Activated T-helper 2 cell treated with anti-CD3 and anti-CD28 coated beads, Interferon-gamma antibody, Interleukin-2, Interleukin-4, amounts not matched to agents 10 μg/mL and 5 μg/mL and 100 μg/mL, durations not matched to agents 14 hours and 24 hours and 36 hours (primary cell): ENCODE measurements at regions not wholly inside any gene's neighbourhood (a gene's known extent, or its start where the extent isn't known, plus 50 kb on each side); places are given as distances from the start of the nearest gene placed in this dataset.
"Not testable (repeated sequence)": the region's sequence is repeated elsewhere in the genome, so short reads cannot be mapped to it uniquely, and the experiment has no call there.

Experiments
- DNase-seq: peaks from one replicate; pipeline ENCODE4 v3.0.0; 2021; ENCODE audit warnings: low spot score
- H3K27ac Mint-ChIP-seq: one replicate; pipeline ENCODE4 v1.8.0; 2021; ENCODE audit warnings: mixed read lengths
- H3K27me3 Mint-ChIP-seq: one replicate; pipeline ENCODE4 v1.8.0; 2021; ENCODE audit warnings: low read depth, mixed read lengths
- H3K36me3 Mint-ChIP-seq: one replicate; pipeline ENCODE4 v1.8.0; 2021; ENCODE audit warnings: low read depth, mixed read lengths
- H3K4me1 Mint-ChIP-seq: one replicate; pipeline ENCODE4 v1.8.0; 2021; ENCODE audit warnings: low read depth, mixed read lengths
- H3K4me3 Mint-ChIP-seq: one replicate; pipeline ENCODE4 v1.8.0; 2021; ENCODE audit warnings: low read depth, mild to moderate bottlenecking, moderate library complexity, mixed read lengths
- H3K9me3 Mint-ChIP-seq: one replicate; pipeline ENCODE4 v1.8.0; 2021; ENCODE audit warnings: mixed read lengths
- intact Hi-C: fragments of 100-400 bp; cut with micrococcal nuclease; formaldehyde crosslinking; loops from one replicate; pipeline ENCODE4 v1.15.1; 2023

- no peak for DNase-seq
- no peaks in the 10 kb centered on the region for H3K36me3 Mint-ChIP-seq
- no peaks in the 10 kb centered on the region for H3K27me3 Mint-ChIP-seq
- no peaks in the 10 kb centered on the region for H3K9me3 Mint-ChIP-seq
- no peak overlapping the region for H3K4me3 Mint-ChIP-seq
- intact Hi-C loops: no loop called here
- H3K27ac Mint-ChIP-seq: no peak overlapping the region
- no peaks in the 10 kb centered on the region for H3K4me1 Mint-ChIP-seq
Measured at GRCh38 chr12:85441741-85442140, 161.7 kb downstream of the ALX1 start.

GRCh38 chr12:85445060-85445938 lies 165.3 kb downstream of the ALX1 start:
- Mint-ChIP-seq H3K36me3 (no peaks in the 10 kb centered on the region), H3K27ac (no peak overlapping the region), H3K4me1 (no peaks in the 10 kb centered on the region), H3K9me3 (no peaks in the 10 kb centered on the region), H3K27me3 (no peaks in the 10 kb centered on the region), H3K4me3 (no peak overlapping the region)
- intact Hi-C loops: no loop called here
- DNase-seq: no peak

- Mint-ChIP-seq H3K27ac (no peak overlapping the region), H3K36me3 (no peaks in the 10 kb centered on the region), H3K27me3 (no peaks in the 10 kb centered on the region), H3K9me3 (no peaks in the 10 kb centered on the region), H3K4me3 (no peak overlapping the region), H3K4me1 (no peaks in the 10 kb centered on the region)
- DNase-seq: no peak
- intact Hi-C loops: no loop called here
Measured at GRCh38 chr12:85448031-85448430, 168.0 kb downstream of the ALX1 start.

DNA sequence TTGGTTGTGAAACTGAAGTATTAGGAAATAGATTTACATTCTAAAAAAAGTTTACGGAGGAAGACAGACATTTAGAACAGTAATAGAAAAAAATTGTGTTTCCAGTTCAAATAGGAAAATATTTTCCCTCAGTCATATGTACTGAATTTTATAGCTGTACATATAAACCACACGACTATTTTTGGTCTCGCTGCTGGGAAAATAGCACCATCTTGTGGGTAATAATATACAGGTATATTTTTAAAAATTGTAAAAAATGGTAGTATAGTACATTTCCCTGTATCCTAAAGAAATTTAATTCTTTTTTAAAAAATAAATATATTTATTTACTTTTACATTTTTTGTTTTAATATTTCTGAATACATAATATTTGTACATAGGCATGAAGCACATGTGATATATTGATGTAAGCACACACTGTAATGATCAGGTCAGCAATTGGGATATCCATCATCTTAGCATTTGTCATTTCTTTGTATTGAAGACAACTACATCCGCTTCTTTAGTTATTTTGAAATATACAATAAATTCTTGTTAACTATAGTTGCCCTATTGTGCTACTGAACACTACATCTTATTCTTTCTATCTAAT lies 168.6 kb downstream of the ALX1 start:
- no peaks in the 10 kb centered on the region for H3K9me3 Mint-ChIP-seq
- intact Hi-C loops: no loop called here

GRCh38 chr12:85457016-85457415 lies 177.0 kb downstream of the ALX1 start:
- intact Hi-C loops: no loop called here
- H3K27me3 Mint-ChIP-seq: no peaks in the 10 kb centered on the region
- H3K27ac Mint-ChIP-seq: no peak overlapping the region
- no peaks in the 10 kb centered on the region for H3K36me3 Mint-ChIP-seq
- H3K4me3 Mint-ChIP-seq: no peak overlapping the region
- H3K4me1 Mint-ChIP-seq: no peaks in the 10 kb centered on the region
- DNase-seq: no peak
- H3K9me3 Mint-ChIP-seq: no peaks in the 10 kb centered on the region

More for the DNA sequence above, 168.6 kb downstream of the ALX1 start:
- Mint-ChIP-seq H3K27ac (no peak overlapping the region), H3K36me3 (no peaks in the 10 kb centered on the region), H3K27me3 (no peaks in the 10 kb centered on the region), H3K4me1 (no peaks in the 10 kb centered on the region), H3K4me3 (no peak overlapping the region)
- no peak for DNase-seq

- Mint-ChIP-seq H3K4me3 (no peak overlapping the region), H3K36me3 (no peaks in the 10 kb centered on the region), H3K9me3 (no peaks in the 10 kb centered on the region), H3K4me1 (no peaks in the 10 kb centered on the region), H3K27ac (no peak overlapping the region), H3K27me3 (peaks cover 3% of the 10 kb centered on the region)
- intact Hi-C loops: no loop called here
- no peak for DNase-seq
Measured at GRCh38 chr12:85461127-85461526, 181.1 kb downstream of the ALX1 start.

GRCh38 chr12:85462888-85463287 lies 182.9 kb downstream of the ALX1 start:
- H3K4me1 Mint-ChIP-seq: no peaks in the 10 kb centered on the region
- no peak overlapping the region for H3K4me3 Mint-ChIP-seq
- DNase-seq: no peak
- intact Hi-C loops: no loop called here
- H3K36me3 Mint-ChIP-seq: no peaks in the 10 kb centered on the region
- H3K27ac Mint-ChIP-seq: no peak overlapping the region
- no peaks in the 10 kb centered on the region for H3K9me3 Mint-ChIP-seq
- H3K27me3 Mint-ChIP-seq: peaks cover 3% of the 10 kb centered on the region

GRCh38 chr12:85466890-85467289 lies 186.9 kb downstream of the ALX1 start:
- peaks cover 17% of the 10 kb centered on the region for H3K4me1 Mint-ChIP-seq
- intact Hi-C loops: no loop called here
- DNase-seq: no peak
- H3K4me3 Mint-ChIP-seq: no peak overlapping the region
- peaks cover 12% of the 10 kb centered on the region for H3K27me3 Mint-ChIP-seq
- no peak overlapping the region for H3K27ac Mint-ChIP-seq
- H3K9me3 Mint-ChIP-seq: no peaks in the 10 kb centered on the region
- no peaks in the 10 kb centered on the region for H3K36me3 Mint-ChIP-seq

DNA sequence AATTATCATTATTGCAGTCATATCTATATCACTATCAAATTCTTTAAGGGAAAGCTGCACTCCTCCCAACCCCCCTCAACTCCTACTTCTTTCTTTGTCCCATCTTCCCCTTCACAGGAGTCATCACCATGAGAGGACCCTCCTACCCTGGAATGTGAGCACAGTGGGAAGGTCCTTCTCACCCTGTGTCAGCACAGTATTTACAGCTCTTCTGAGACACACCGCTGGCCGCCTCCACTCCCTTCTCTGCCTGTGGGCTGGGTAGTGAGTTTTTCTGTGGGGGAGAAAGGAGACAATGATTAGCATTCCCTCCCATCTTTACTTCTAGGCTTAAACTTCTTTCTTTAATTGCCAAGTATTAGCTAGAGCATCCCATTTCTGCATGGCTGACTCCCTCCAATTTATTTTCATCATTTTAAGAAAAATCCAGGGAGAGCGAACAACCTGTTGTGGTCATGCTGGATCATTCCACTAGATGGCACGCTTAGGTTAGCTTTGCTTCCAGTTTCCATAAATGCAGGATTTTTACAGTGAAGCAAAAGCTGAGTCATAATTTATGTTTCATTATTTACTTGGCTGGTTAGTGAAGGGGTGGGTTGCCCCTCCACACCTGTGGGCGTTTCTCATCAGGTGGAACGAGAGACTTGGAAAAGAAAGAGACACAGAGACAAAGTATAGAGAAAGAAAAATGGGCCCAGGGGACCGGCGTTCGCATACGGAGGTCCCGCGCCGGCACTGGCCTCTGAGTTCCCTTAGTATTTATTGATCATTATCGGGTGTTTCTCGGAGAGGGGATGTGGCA lies 188.5 kb downstream of the ALX1 start:
- peaks cover 17% of the 10 kb centered on the region for H3K4me1 Mint-ChIP-seq
- H3K27ac Mint-ChIP-seq: peak overlapping the region; percentile 48

DNA sequence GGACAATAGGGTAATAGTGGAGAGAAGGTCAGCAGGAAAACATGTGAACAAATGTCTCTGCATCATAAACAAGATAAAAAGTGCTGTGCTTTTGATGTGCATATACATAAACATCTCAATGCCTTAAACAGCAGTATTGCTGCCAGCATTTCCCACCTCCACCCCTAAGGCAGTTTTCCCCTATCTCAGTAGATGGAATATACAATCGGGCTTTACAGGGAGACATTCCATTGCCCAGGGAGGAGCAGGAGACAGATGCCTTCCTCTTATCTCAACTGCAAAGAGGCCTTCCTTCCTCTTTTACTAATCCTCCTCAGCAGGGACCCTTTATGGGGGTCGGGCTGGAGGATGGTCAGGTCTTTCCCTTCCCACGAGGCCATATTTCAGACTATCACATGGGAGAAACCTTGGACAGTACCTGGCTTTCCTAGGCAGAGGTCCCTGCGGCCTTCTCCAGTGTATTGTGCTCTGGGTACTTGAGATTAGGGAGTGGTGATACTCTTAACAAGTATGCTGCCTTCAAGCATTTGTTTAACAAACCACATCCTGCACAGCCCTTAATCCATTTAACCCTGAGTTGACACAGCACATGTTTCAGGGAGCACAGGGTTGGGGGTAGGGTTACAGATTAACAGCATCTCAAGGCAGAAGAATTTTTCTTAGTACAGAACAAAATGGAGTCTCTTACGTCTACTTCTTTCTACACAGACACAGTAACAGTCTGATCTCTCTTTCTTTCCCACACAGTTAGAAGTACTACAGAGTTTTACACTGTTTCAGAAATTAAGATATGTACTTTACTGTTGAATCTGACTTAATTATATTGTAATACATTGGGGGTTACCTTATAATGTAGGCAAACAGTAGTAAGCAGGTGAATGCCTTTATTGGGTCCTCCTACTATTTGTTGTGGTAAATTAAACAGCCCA lies 189.4 kb downstream of the ALX1 start:
- not testable (repeated sequence) for H3K27ac Mint-ChIP-seq, H3K9me3 Mint-ChIP-seq, H3K36me3 Mint-ChIP-seq, DNase-seq
- intact Hi-C loops: loop anchor here (2.0 kb wide), 1 partner anchor 451 kb away; no protein-coding TSS in a partner anchor
- H3K27me3 Mint-ChIP-seq: peaks cover 13% of the 10 kb centered on the region
- H3K4me3 Mint-ChIP-seq: peak overlapping the region; percentile 77
- peaks cover 17% of the 10 kb centered on the region for H3K4me1 Mint-ChIP-seq

More for the DNA sequence above, 188.5 kb downstream of the ALX1 start:
- Mint-ChIP-seq H3K9me3 (no peaks in the 10 kb centered on the region), H3K27me3 (peaks cover 15% of the 10 kb centered on the region), H3K36me3 (no peaks in the 10 kb centered on the region), H3K4me3 (peak overlapping the region; percentile 77)
- DNase-seq: peak; percentile 22
- intact Hi-C loops: loop anchor here (1.0 to 2.0 kb wide), 3 partner anchors 399 to 452 kb away; no protein-coding TSS in a partner anchor

GRCh38 chr12:85475277-85475676 lies 195.3 kb downstream of the ALX1 start:
- not testable (repeated sequence) for DNase-seq, H3K4me3 Mint-ChIP-seq

GRCh38 chr12:85476756-85477155 lies 196.7 kb downstream of the ALX1 start:
- Mint-ChIP-seq H3K4me3 (no peak overlapping the region), H3K4me1 (no peaks in the 10 kb centered on the region), H3K27me3 (peaks cover 3% of the 10 kb centered on the region), H3K27ac (no peak overlapping the region), H3K36me3 (no peaks in the 10 kb centered on the region), H3K9me3 (no peaks in the 10 kb centered on the region)
- DNase-seq: no peak
- intact Hi-C loops: no loop called here

More at GRCh38 chr12:85475277-85475676, 195.3 kb downstream of the ALX1 start:
- H3K27me3 Mint-ChIP-seq, H3K4me1 Mint-ChIP-seq, intact Hi-C loops, H3K27ac Mint-ChIP-seq, H3K36me3 Mint-ChIP-seq, H3K9me3 Mint-ChIP-seq: not testable (repeated sequence)
